Pancreas (tissue), 10 donors: ENCODE measurements at regions not wholly inside any gene's neighbourhood (a gene's known extent, or its start where the extent isn't known, plus 50 kb on each side); places are given as distances from the start of the nearest gene placed in this dataset.
"Not testable (repeated sequence)": the region's sequence is repeated elsewhere in the genome, so short reads cannot be mapped to it uniquely, and the experiment has no call there.

Experiments used
- ATAC-seq, 4 donors: fragments of 200-7000 bp; cut with Tn5 transposase; one replicate each; pipeline versions ENCODE4 v1.8.0 to v1.9.1; 2020; ENCODE audit warnings: mild to moderate bottlenecking in 4 of 4, moderate library complexity in 4 of 4
- DNase-seq, 6 donors: peaks; one replicate each; pipeline ENCODE4 v3.0.0-alpha.2; 2020
- FAIRE-seq: peaks from 2 replicates; lab custom pipeline; 2012; peaks lifted over from hg19 to GRCh38; lab: Jason Lieb, UNC
- H3K27ac ChIP-seq, 4 donors: fragments of 200-600 bp; sonication (generic); 1 replicate in 3 of 4; 2 replicates in 1 of 4; pipeline versions ENCODE4 v1.5.0 to v1.8.0; 2020
- H3K27me3 ChIP-seq, 4 donors: fragments of 200-600 bp; one replicate each; pipeline ENCODE4 v1.8.0; 2021
- H3K36me3 ChIP-seq, 3 donors: fragments of 200-600 bp; sonication (generic) in 1 of 3; one replicate each; pipeline versions ENCODE4 v1.5.0 to v1.8.0; 2020 to 2021
- H3K4me1 ChIP-seq, 3 donors: fragments of 200-600 bp; one replicate each; pipeline ENCODE4 v1.8.0; 2021
- H3K4me3 ChIP-seq, 4 donors: fragments of 200-600 bp; sonication (generic) in 2 of 4; one replicate each; pipeline versions ENCODE4 v1.5.0 to v1.8.0; 2020 to 2021
- H3K9me3 ChIP-seq, 4 donors: fragments of 200-600 bp; one replicate each; pipeline ENCODE4 v1.8.0; 2021
- WGBS, 2 donors: extraction: QIAGEN DNeasy Blood & Tissue Kit; methylation state at CpG; one replicate each; pipeline ENCODE4 v1.1.7; 2013; 5-methylcytosine and 5-hydroxymethylcytosine counted together
- intact Hi-C, 3 donors: fragments of 100-400 bp; cut with DNase I; formaldehyde crosslinking; loops; one replicate each; pipeline versions ENCODE4 v1.11.1 to v1.14.2; 2022
- TF ChIP-seq, protein P1 (sequence below), 4 donors: fragments of 200-600 bp; sonication (generic) in 3 of 4; IDR thresholded peaks; one replicate each; pipeline versions ENCODE4 v1.5.0 to v1.8.0; 2021; ENCODE audit warnings: antibody characterized with exemption in 4 of 4
- donor health status: healthy with polysubstance abuse.
- donor health status: DM: no; HTN: no; CAD: no; lungs with moderate emphysema.
- donor health status: DM: no; HTN: no; CAD: no.
- donor health status: control.
- donor health status: control.
- donor health status: Bipolar disorder and iron deficiency.
- donor health status: DM: yes; HTN: yes; CAD: no.
- donor health status: DM: no; HTN: no; CAD: no.
- donor health status: DM: no; HTN: no; CAD: no.
- donor health status: DM: yes; HTN: yes; CAD: no.

GRCh38 chr4:33940281-33940680, 2304.0 kb downstream of the ARAP2 start:
- H3K36me3 ChIP-seq, result no peaks in the 10 kb centered on the region
- FAIRE-seq, result no peak
- no peak for ATAC-seq
- intact Hi-C loops, result no loop called here
- no peaks in the 10 kb centered on the region for H3K9me3 ChIP-seq
- no peak overlapping the region for H3K4me3 ChIP-seq
- no peaks in the 10 kb centered on the region for H3K4me1 ChIP-seq
- no peak for DNase-seq
- no peaks in the 10 kb centered on the region for H3K27me3 ChIP-seq
- TF ChIP-seq, protein P1, sequence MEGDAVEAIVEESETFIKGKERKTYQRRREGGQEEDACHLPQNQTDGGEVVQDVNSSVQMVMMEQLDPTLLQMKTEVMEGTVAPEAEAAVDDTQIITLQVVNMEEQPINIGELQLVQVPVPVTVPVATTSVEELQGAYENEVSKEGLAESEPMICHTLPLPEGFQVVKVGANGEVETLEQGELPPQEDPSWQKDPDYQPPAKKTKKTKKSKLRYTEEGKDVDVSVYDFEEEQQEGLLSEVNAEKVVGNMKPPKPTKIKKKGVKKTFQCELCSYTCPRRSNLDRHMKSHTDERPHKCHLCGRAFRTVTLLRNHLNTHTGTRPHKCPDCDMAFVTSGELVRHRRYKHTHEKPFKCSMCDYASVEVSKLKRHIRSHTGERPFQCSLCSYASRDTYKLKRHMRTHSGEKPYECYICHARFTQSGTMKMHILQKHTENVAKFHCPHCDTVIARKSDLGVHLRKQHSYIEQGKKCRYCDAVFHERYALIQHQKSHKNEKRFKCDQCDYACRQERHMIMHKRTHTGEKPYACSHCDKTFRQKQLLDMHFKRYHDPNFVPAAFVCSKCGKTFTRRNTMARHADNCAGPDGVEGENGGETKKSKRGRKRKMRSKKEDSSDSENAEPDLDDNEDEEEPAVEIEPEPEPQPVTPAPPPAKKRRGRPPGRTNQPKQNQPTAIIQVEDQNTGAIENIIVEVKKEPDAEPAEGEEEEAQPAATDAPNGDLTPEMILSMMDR (IDR thresholded peaks at IDR 0.05), result no peak
- H3K27ac ChIP-seq, result no peak overlapping the region

DNA sequence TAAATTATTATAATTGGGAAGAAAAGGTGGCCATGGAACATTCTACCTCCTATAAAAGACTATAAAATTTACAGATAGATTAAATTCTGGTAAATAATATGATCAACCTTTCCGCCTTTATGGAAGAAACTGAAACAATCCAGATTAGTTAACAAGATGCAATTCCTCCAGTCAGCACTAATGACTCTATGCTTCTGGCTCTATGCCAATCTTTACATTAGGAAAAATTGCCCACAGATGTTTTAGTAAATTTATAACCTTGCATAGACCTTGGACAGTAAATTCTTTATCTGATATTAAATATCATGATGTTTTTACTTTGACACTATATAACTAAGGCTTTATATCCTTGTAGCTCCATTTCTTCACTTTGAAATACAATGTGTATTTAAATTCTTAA, 2302.5 kb downstream of the ARAP2 start:
- FAIRE-seq (no peak), DNase-seq (no peak), ATAC-seq (no peak)
- no peaks in the 10 kb centered on the region for H3K9me3 ChIP-seq
- H3K27ac ChIP-seq, result no peak overlapping the region
- WGBS, 2 donors, result 53 to 58% methylated on average over 1 of the region's 1 CpG
- TF ChIP-seq, protein P1 (IDR thresholded peaks at IDR 0.05), result no peak
- H3K4me3 ChIP-seq, result no peak overlapping the region
- no peaks in the 10 kb centered on the region for H3K4me1 ChIP-seq
- H3K36me3 ChIP-seq, result no peaks in the 10 kb centered on the region
- no peaks in the 10 kb centered on the region for H3K27me3 ChIP-seq
- intact Hi-C loops, result no loop called here

GRCh38 chr4:33948921-33949320, 2295.4 kb downstream of the ARAP2 start:
- H3K4me1 ChIP-seq, result no peaks in the 10 kb centered on the region
- FAIRE-seq, result no peak
- DNase-seq, result no peak
- no peak overlapping the region for H3K27ac ChIP-seq
- H3K27me3 ChIP-seq, result no peaks in the 10 kb centered on the region
- no peaks in the 10 kb centered on the region for H3K9me3 ChIP-seq
- no peak for ATAC-seq
- intact Hi-C loops, result no loop called here
- no peak overlapping the region for H3K4me3 ChIP-seq
- TF ChIP-seq, protein P1 (IDR thresholded peaks at IDR 0.05), result no peak
- no peaks in the 10 kb centered on the region for H3K36me3 ChIP-seq

- 73 to 87% methylated on average over 4 of the region's 4 CpGs for WGBS, 2 donors
- H3K27me3 ChIP-seq, H3K4me1 ChIP-seq, H3K27ac ChIP-seq, intact Hi-C loops, H3K36me3 ChIP-seq, FAIRE-seq, ATAC-seq, H3K9me3 ChIP-seq, DNase-seq, H3K4me3 ChIP-seq: not testable (repeated sequence)
Measured at GRCh38 chr4:33953848-33954247, 2290.5 kb downstream of the ARAP2 start.

DNA sequence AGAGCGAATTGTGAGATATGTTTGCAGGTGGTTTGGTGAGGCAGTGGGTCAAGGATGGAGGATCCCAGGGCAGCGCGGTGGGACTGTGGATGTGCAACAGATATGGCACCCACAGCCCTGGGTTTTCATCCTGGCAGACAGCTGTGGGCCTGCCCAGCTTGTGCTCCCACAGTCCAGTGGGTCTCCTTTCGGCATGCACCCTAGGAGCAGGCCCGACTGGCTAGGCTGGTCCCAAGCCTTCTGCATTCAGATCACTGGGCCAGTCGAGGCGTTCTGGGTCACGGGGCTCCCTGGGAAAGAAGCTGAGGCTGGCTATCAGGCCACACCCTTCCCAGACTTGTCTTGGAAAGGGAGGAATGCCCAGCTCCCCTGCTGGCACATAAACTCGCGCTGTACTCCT, 2289.6 kb downstream of the ARAP2 start:
- DNase-seq (peak in 1 of 6 donors; percentile 49), FAIRE-seq (no peak), ATAC-seq (no peak)
- Histone ChIP-seq H3K27me3 (no peaks in the 10 kb centered on the region), H3K9me3 (no peaks in the 10 kb centered on the region), H3K4me3 (no peak overlapping the region), H3K4me1 (no peaks in the 10 kb centered on the region), H3K27ac (no peak overlapping the region), H3K36me3 (no peaks in the 10 kb centered on the region)
- TF ChIP-seq, protein P1 (IDR thresholded peaks at IDR 0.05), result no peak
- 75 to 83% methylated on average over 10 of the region's 10 CpGs for WGBS, 2 donors
- intact Hi-C loops, result no loop called here

- DNase-seq (no peak), ATAC-seq (no peak), FAIRE-seq (no peak)
- WGBS, 2 donors, result 43 to 58% methylated on average over 4 of the region's 4 CpGs
- TF ChIP-seq, protein P1 (IDR thresholded peaks at IDR 0.05), result no peak
- intact Hi-C loops, result no loop called here
- Histone ChIP-seq H3K36me3 (no peaks in the 10 kb centered on the region), H3K4me1 (no peaks in the 10 kb centered on the region), H3K9me3 (no peaks in the 10 kb centered on the region), H3K27me3 (no peaks in the 10 kb centered on the region), H3K27ac (no peak overlapping the region), H3K4me3 (no peak overlapping the region)
Measured at GRCh38 chr4:33959519-33959918, 2284.8 kb downstream of the ARAP2 start.
